NCI-H1092 treated with DMSO at 0.1 percent for 48 hours (cell line): ENCODE measurements at regions not wholly inside any gene's neighbourhood (a gene's known extent, or its start where the extent isn't known, plus 50 kb on each side); places are given as distances from the start of the nearest gene placed in this dataset.
"Not testable (repeated sequence)": the region's sequence is repeated elsewhere in the genome, so short reads cannot be mapped to it uniquely, and the experiment has no call there.

Experiments
- DNase-seq: peaks from one replicate; lab custom pipeline; 2025; lab: John Stamatoyannopoulos, UW

DNA sequence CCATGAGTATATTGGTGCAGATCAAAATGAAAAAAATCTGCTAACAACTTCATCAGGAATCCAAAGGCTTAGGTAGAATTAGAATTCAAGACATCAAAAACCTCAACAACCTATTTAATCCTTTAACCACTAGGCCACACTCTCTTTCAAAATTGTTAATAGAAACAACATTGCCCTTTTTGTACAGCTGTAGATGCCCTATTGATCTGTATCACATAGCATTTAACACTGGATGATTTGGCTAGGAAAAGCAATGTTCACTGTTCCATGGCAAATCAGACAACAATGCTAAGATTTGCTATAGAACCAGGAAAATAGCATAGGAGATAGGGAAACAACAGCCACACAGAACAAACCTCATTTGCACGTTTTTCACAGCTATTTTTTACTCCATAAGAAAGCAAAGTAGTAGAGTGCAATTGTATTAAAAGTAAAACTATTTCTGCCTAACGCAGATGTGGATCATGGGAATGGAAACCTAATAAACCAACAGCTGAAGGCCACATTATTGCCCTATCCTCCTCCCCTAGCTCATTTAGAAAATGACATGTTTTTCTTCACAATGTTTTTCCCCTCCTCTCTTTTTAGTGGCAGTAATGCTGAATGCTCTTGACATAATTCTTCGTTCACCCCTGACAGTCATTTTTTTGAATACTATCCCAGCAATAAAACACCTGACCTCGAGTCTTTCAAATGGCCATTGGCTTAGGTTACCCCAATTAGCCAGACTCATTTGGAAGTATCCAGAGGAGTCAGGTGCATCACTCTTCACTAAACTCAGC is 373.0 kb upstream of the CCNH start:
- no peak for DNase-seq

- DNase-seq, result no peak
Observed at GRCh38 chr5:87784879-87785495, 372.3 kb upstream of the CCNH start.

GRCh38 chr5:87784311-87784710 is 371.6 kb upstream of the CCNH start:
- no peak for DNase-seq

GRCh38 chr5:87782916-87783315 is 370.2 kb upstream of the CCNH start:
- no peak for DNase-seq

GRCh38 chr5:87781976-87782375 is 369.2 kb upstream of the CCNH start:
- DNase-seq, result no peak

GRCh38 chr5:87780831-87781760 is 368.4 kb upstream of the CCNH start:
- peak; percentile 82 for DNase-seq

GRCh38 chr5:87778876-87779275 is 366.1 kb upstream of the CCNH start:
- no peak for DNase-seq

DNA sequence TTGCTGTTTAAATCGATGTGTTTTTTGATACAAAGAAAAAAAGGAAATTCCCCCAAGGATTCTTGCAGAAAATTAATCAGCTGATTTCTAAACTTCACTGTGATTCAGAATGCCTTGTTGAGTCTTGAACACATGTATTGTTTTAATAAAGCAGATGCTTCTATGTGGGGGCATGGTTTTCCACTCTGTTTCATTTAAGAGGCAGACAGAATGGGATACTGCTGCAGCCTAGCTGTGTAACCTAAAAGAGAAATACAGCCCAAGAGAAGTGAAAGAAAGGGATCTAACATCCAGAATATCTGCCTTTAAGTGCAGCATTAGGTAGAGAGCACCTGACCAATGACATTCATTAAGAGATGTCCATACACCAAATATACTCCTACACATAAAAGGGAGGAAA is 365.1 kb upstream of the CCNH start:
- no peak for DNase-seq

GRCh38 chr5:87776785-87777184 is 364.1 kb upstream of the CCNH start:
- DNase-seq, result no peak

DNA sequence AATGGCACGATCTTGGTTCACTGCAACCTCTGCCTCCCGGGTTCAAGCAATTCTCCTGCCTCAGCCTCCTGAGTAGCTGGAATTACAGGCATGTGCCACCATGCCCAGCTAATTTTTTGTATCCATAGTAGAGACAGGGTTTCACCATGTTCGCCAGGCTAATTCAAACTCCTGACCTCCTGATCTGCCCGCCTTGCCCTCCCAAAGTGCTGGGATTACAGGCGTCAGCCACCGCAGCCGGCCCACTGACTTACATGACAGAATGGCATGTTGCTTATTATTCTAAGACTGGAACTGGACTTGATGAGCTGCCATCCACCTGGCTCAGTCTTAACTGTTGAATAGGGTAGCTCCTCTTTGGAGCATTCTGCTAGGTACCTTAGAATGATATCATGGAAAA is 363.6 kb upstream of the CCNH start:
- DNase-seq, result not testable (repeated sequence)

DNA sequence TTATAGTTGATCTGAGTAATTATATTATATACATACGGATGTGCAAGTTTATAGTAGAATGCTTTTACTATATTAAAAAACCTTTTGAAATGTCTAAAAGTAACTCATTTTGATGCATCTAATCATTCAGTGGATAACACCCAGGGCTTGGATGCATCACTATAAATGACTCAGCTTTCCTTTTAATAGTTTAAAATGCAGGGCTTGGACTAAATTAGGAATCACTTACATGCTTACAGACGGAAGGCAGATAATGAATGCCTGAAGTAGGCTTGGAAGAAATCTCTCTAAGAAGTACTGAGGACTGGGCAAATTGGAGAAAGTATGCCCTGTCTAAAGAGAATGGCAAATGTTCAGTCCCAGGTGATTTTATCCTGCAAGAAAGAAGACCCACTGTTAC is 362.5 kb upstream of the CCNH start:
- no peak for DNase-seq

- DNase-seq, result no peak
Observed at GRCh38 chr5:87774804-87775203, 362.1 kb upstream of the CCNH start.

DNA sequence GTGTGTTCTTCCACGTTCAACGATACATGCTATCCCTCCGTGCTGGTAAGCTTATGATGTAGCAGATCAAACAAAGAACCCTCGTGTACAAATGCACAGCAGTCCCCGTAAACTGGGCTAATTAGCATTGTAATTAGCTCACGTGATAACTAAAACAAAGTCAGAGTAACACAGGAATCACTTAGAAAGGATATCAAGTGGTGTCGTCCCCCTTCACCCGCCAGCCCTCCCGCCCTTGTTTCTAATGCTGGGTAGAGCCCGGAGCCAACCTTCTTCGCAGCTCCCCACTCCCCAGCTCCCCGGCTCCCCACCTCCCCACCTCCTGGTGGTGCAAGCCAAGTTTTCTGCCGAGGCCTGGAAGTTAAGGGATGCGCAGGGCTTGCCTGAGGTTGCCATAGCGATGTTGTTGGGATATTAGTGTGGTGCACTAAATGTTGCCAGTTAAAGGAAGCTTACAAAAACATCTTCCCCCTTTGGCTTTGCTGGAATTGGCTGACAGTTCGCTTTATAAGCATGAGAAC is 357.9 kb upstream of the CCNH start:
- DNase-seq, result no peak

GRCh38 chr5:87770016-87770570 is 357.4 kb upstream of the CCNH start:
- no peak for DNase-seq

DNA sequence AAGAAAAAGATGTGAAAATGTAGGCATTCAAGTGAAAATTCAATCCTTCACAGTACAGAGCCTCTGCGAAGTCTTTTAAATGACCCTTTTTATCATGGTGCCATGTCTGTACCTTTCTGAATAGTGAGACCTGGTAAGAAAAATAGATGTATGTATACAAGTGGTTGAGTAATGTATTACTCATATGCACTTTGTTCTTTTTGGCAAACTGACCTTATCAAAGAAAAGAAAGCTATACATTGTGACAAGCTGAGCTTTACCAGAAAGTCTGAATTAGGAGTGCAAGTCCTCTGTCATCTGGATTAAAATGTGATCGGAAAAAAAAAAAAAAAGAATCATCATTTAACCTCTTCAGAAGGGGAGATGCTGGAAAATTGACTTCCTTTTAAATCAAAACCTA is 356.4 kb upstream of the CCNH start:
- DNase-seq, result no peak

- no peak for DNase-seq
Observed at GRCh38 chr5:87768190-87768589, 355.5 kb upstream of the CCNH start.

DNA sequence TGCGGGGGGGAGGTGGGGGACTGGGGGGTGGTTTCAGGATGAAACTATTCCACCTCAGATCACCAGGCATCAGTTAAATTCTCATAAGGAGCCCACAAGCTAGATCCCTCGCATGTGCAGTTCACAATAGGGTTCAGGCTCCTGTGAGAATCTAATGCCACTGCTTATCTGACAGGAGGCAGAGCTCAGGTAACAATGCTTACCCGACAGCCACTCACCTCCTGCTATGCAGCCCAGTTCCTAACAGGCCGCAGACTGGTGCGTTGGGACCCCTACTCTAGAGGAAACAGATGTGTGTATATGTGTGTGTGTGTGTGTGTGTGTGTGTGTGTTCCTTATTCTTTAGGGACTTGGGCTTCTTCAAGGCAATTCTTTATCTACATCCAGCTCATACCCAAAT is 352.3 kb upstream of the CCNH start:
- no peak for DNase-seq

DNA sequence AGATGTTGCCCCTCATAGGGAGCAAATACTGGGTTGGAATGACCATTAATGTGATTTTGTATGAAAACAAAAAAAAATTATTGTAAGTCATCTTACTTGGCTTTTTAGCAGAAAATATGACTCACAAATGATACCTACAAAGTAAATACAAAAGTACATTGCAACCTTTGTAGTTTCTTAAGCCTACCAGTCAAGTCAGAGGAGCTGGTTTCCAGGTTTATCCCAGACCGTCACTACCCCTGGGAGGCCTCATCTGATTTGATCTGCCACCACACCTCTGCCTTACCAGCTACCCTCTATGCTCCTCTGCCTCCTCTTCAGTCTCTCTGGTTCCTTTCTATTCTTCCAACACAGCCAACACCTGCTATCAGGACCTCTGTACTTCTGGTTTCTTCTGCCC is 349.9 kb upstream of the CCNH start:
- DNase-seq, result no peak

- no peak for DNase-seq
Observed at GRCh38 chr5:87756951-87757350, 344.2 kb upstream of the CCNH start.

DNA sequence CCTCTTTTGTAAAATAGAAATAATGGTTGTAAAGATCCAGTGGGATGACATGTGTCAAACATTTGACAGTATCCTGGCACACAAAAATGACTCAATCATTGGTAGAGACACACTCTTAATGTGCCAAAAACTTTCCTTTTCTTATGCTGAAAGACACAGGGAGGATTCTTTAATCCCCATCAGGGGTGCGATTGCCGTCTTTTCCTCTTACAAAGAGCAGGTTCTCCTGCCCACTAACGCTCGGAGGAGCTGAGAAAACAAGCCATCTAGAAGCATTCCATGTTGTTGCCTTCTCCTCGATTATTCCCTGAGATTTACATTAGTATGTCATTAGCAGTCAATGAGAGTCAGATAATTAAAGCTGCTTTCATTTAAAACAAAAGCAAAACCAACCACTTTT is 342.6 kb upstream of the CCNH start:
- DNase-seq, result no peak

GRCh38 chr5:87754009-87754757 is 341.5 kb upstream of the CCNH start:
- DNase-seq, result no peak

DNA sequence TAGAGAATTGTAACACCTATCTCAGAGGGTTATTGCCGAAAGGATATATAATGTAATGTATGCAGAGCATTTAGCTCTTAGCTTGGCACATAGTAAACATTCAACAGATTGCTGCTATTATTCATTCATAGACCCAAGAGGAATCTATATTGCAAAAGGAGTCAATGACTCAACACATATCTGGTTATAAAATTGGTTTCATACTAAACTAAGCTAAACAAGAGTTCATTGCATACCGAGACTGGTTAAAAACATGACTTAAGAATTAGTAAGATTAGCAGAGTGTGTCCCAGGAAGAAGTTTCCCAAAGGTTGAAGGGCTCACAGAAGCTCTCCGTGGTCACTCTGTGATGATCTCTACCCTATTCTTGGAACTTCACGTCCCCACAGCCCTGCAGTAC is 339.6 kb upstream of the CCNH start:
- no peak for DNase-seq
